Liver (tissue), 8 donors: ENCODE measurements at regions not wholly inside any gene's neighbourhood (a gene's known extent, or its start where the extent isn't known, plus 50 kb on each side); places are given as distances from the start of the nearest gene placed in this dataset.

Experiments
- DNase-seq: peaks from one replicate; pipeline ENCODE4 v3.0.0-alpha.2; 2017; ENCODE audit warnings: low spot score
- H3K27ac ChIP-seq, 2 donors: one replicate each; pipeline ENCODE4 v1.7.0; 2013; ENCODE audit warnings: inconsistent platforms in 2 of 2, low read length in 2 of 2, control low read depth in 1 of 2, low read depth in 1 of 2, mild to moderate bottlenecking in 1 of 2
- H3K27me3 ChIP-seq, 4 donors: one replicate each; pipeline versions ENCODE4 v1.6.1 to v1.7.0; 2013; ENCODE audit warnings: low read length in 3 of 4, inconsistent platforms in 1 of 4, mild to moderate bottlenecking in 1 of 4, moderate library complexity in 1 of 4; ENCODE audit not compliant: control insufficient read depth in 4 of 4, insufficient read depth in 4 of 4
- H3K36me3 ChIP-seq, 4 donors: one replicate each; pipeline versions ENCODE4 v1.6.1 to v1.7.0; 2013; ENCODE audit warnings: low read length in 3 of 4, mild to moderate bottlenecking in 3 of 4, low read depth in 1 of 4, moderate library complexity in 1 of 4; ENCODE audit not compliant: control insufficient read depth in 4 of 4, insufficient read depth in 3 of 4
- H3K4me1 ChIP-seq, 4 donors: one replicate each; pipeline versions ENCODE4 v1.6.1 to v1.7.0; 2013; ENCODE audit warnings: low read length in 3 of 4, mild to moderate bottlenecking in 3 of 4, moderate library complexity in 1 of 4; ENCODE audit not compliant: control insufficient read depth in 4 of 4, insufficient read depth in 4 of 4
- H3K4me3 ChIP-seq, 3 donors: one replicate each; pipeline versions ENCODE4 v1.6.1 to v1.7.0; 2013; ENCODE audit warnings: low read length in 3 of 3, control low read depth in 1 of 3, low read depth in 1 of 3, mild to moderate bottlenecking in 1 of 3
- H3K9ac ChIP-seq, 2 donors: one replicate each; pipeline ENCODE4 v1.7.0; 2013; ENCODE audit warnings: low read length in 2 of 2, mild to moderate bottlenecking in 2 of 2, moderate library complexity in 2 of 2, control low read depth in 1 of 2, low read depth in 1 of 2
- H3K9me3 ChIP-seq, 4 donors: one replicate each; pipeline versions ENCODE4 v1.6.1 to v1.7.0; 2013; ENCODE audit warnings: low read length in 3 of 4; ENCODE audit not compliant: control insufficient read depth in 4 of 4
- EGR1 ChIP-seq, 2 donors: IDR thresholded peaks; 2 replicates each; pipeline ENCODE4 v1.6.1; 2016 to 2018; ENCODE audit warnings: antibody characterized with exemption in 2 of 2, low read depth in 2 of 2
- FOXA1 ChIP-seq: IDR thresholded peaks from 2 replicates; pipeline ENCODE4 v1.6.1; 2016; ENCODE audit warnings: antibody characterized with exemption
- FOXA2 ChIP-seq: IDR thresholded peaks from 2 replicates; pipeline ENCODE4 v1.6.1; 2016; ENCODE audit warnings: antibody characterized with exemption
- GABPA ChIP-seq, 2 donors: IDR thresholded peaks in 1 of 2; conservative IDR thresholded peaks in 1 of 2; 2 replicates each; pipeline ENCODE4 v1.6.1; 2016; ENCODE audit warnings: antibody characterized with exemption in 2 of 2, mild to moderate bottlenecking in 1 of 2, moderate library complexity in 1 of 2
- HNF4A ChIP-seq, 2 donors: conservative IDR thresholded peaks; 2 replicates each; pipeline ENCODE4 v1.6.1; 2016; ENCODE audit warnings: antibody characterized with exemption in 2 of 2, mild to moderate bottlenecking in 2 of 2
- HNF4G ChIP-seq: IDR thresholded peaks from 2 replicates; pipeline ENCODE4 v1.6.1; 2016; ENCODE audit warnings: antibody characterized with exemption
- JUND ChIP-seq, 2 donors: IDR thresholded peaks; 2 replicates each; pipeline ENCODE4 v1.6.1; 2016; ENCODE audit warnings: antibody characterized with exemption in 2 of 2
- NR2F2 ChIP-seq: IDR thresholded peaks from 2 replicates; pipeline ENCODE4 v1.6.1; 2016; ENCODE audit warnings: antibody characterized with exemption
- RAD21 ChIP-seq, 2 donors: IDR thresholded peaks; 2 replicates each; pipeline ENCODE4 v1.6.1; 2016; ENCODE audit warnings: antibody characterized with exemption in 2 of 2, mild to moderate bottlenecking in 2 of 2
- RXRA ChIP-seq, 2 donors: IDR thresholded peaks; 2 replicates each; pipeline ENCODE4 v1.6.1; 2017 to 2018; ENCODE audit warnings: antibody characterized with exemption in 2 of 2, mild to moderate bottlenecking in 1 of 2
- SP1 ChIP-seq: IDR thresholded peaks from 2 replicates; pipeline ENCODE4 v1.6.1; 2018; ENCODE audit warnings: antibody characterized with exemption, mild to moderate bottlenecking
- TAF1 ChIP-seq: conservative IDR thresholded peaks from 2 replicates; pipeline ENCODE4 v1.6.1; 2016; ENCODE audit warnings: antibody characterized with exemption, mild to moderate bottlenecking
- YY1 ChIP-seq: IDR thresholded peaks from 2 replicates; pipeline ENCODE4 v1.6.1; 2016; ENCODE audit warnings: antibody characterized with exemption, mild to moderate bottlenecking
- WGBS: extraction: QIAGEN DNeasy Blood & Tissue Kit; methylation state at CpG from one replicate; pipeline ENCODE4 v1.1.7; 2013; 5-methylcytosine and 5-hydroxymethylcytosine counted together
- TF ChIP-seq, protein P1 (sequence below): IDR thresholded peaks from 2 replicates; pipeline ENCODE4 v1.6.1; 2016; ENCODE audit warnings: antibody characterized with exemption
- TF ChIP-seq, protein P2 (sequence below): IDR thresholded peaks from 2 replicates; pipeline ENCODE4 v1.6.1; 2016; ENCODE audit warnings: antibody characterized with exemption
- TF ChIP-seq, protein P3 (sequence below): IDR thresholded peaks from 2 replicates; pipeline ENCODE4 v1.6.1; 2016; ENCODE audit warnings: antibody characterized with exemption, mild to moderate bottlenecking
- TF ChIP-seq, protein P4 (sequence below): fragments of 150-350 bp; IDR thresholded peaks from 2 replicates; pipeline ENCODE4 v1.5.1; 2017; ENCODE audit warnings: improper control_type of control experiment, low read depth, low read length; ENCODE audit not compliant: missing input control
- donor health status: healthy.
- donor health status: healthy.
- donor health status: healthy.
- donor health status: healthy.
- donor health status: healthy.

DNA sequence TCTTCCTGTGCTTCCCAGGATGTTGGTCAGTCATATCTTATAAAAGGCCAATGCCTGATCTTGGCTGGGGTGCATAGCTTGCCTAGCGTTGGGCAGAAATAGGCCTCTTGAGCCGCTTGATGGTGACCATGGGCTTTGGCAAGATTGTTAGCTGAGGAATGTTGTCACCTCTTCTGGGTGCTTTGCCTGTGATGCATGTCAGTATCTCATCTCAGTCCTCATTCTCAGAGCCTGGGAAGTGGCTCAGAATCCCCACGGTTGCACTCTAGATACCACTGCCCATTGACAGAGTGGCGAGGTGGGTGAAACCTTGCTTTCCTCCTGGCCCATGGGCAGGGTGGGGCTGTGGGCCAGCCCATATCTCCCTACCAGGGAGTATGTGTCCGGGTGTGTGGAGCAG lies 79.2 kb upstream of the MGAT5 start:
- 95% methylated on average over 5 of the region's 5 CpGs for whole genome bisulfite sequencing
- Histone ChIP-seq H3K36me3 (no peaks in the 10 kb centered on the region), H3K9me3 (no peaks in the 10 kb centered on the region), H3K27me3 (no peaks in the 10 kb centered on the region), H3K4me3 (no peak overlapping the region), H3K27ac (no peak overlapping the region), H3K4me1 (no peaks in the 10 kb centered on the region), H3K9ac (no peak overlapping the region)
- no peak for TF ChIP-seq FOXA1
- no peak for TF ChIP-seq TAF1
- TF ChIP-seq, protein P1, sequence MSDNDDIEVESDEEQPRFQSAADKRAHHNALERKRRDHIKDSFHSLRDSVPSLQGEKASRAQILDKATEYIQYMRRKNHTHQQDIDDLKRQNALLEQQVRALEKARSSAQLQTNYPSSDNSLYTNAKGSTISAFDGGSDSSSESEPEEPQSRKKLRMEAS = no peak
- TF ChIP-seq HNF4G = no peak
- TF ChIP-seq SP1 = no peak
- TF ChIP-seq YY1 = no peak
- TF ChIP-seq, protein P2, sequence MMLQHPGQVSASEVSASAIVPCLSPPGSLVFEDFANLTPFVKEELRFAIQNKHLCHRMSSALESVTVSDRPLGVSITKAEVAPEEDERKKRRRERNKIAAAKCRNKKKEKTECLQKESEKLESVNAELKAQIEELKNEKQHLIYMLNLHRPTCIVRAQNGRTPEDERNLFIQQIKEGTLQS = no peak
- no peak for TF ChIP-seq JUND (IDR thresholded peaks at IDR 0.05)
- no peak for TF ChIP-seq NR2F2
- no peak for TF ChIP-seq HNF4A (conservative IDR thresholded peaks at IDR 0.05)
- no peak for TF ChIP-seq EGR1 (IDR thresholded peaks at IDR 0.05; ENCODE audit: low read depth in 2 of 2)
- TF ChIP-seq, protein P3, sequence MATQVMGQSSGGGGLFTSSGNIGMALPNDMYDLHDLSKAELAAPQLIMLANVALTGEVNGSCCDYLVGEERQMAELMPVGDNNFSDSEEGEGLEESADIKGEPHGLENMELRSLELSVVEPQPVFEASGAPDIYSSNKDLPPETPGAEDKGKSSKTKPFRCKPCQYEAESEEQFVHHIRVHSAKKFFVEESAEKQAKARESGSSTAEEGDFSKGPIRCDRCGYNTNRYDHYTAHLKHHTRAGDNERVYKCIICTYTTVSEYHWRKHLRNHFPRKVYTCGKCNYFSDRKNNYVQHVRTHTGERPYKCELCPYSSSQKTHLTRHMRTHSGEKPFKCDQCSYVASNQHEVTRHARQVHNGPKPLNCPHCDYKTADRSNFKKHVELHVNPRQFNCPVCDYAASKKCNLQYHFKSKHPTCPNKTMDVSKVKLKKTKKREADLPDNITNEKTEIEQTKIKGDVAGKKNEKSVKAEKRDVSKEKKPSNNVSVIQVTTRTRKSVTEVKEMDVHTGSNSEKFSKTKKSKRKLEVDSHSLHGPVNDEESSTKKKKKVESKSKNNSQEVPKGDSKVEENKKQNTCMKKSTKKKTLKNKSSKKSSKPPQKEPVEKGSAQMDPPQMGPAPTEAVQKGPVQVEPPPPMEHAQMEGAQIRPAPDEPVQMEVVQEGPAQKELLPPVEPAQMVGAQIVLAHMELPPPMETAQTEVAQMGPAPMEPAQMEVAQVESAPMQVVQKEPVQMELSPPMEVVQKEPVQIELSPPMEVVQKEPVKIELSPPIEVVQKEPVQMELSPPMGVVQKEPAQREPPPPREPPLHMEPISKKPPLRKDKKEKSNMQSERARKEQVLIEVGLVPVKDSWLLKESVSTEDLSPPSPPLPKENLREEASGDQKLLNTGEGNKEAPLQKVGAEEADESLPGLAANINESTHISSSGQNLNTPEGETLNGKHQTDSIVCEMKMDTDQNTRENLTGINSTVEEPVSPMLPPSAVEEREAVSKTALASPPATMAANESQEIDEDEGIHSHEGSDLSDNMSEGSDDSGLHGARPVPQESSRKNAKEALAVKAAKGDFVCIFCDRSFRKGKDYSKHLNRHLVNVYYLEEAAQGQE = no peak
- TF ChIP-seq GABPA (IDR thresholded peaks at IDR 0.05 in 1 of 2, conservative IDR thresholded peaks at IDR 0.05 in 1 of 2) = no peak
- TF ChIP-seq RXRA (IDR thresholded peaks at IDR 0.05) = no peak
- TF ChIP-seq, protein P4, sequence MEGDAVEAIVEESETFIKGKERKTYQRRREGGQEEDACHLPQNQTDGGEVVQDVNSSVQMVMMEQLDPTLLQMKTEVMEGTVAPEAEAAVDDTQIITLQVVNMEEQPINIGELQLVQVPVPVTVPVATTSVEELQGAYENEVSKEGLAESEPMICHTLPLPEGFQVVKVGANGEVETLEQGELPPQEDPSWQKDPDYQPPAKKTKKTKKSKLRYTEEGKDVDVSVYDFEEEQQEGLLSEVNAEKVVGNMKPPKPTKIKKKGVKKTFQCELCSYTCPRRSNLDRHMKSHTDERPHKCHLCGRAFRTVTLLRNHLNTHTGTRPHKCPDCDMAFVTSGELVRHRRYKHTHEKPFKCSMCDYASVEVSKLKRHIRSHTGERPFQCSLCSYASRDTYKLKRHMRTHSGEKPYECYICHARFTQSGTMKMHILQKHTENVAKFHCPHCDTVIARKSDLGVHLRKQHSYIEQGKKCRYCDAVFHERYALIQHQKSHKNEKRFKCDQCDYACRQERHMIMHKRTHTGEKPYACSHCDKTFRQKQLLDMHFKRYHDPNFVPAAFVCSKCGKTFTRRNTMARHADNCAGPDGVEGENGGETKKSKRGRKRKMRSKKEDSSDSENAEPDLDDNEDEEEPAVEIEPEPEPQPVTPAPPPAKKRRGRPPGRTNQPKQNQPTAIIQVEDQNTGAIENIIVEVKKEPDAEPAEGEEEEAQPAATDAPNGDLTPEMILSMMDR = no peak
- DNase-seq = no peak

DNA sequence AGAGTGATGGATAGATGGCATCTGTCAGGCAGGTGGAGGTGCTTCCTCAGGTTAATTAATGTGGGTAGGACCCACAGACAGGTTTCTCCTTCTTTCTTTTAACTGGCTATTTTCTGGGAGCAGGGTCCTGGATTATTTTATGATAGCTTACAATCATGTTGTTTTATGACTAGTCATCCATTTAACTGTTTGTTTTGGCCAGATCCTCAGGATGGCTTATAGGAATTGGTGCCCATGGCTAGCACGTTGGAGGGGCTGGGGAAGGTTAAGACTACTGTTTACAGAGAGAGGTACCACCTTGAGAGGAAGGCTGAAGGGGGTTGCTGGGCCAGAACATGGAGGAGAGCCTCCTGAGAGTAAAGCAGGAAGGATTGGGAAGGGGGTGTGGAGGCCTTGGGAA lies 78.0 kb upstream of the MGAT5 start:
- Histone ChIP-seq H3K4me3 (no peak overlapping the region), H3K9me3 (no peaks in the 10 kb centered on the region), H3K9ac (no peak overlapping the region), H3K4me1 (no peaks in the 10 kb centered on the region), H3K27me3 (no peaks in the 10 kb centered on the region), H3K27ac (no peak overlapping the region), H3K36me3 (no peaks in the 10 kb centered on the region)
- no peak for DNase-seq
- WGBS = 79% methylated on average over 1 of the region's 1 CpG
- no peak for TF ChIP-seq FOXA1
- TF ChIP-seq, protein P4 = no peak
- no peak for TF ChIP-seq SP1
- TF ChIP-seq, protein P2 = no peak
- TF ChIP-seq YY1 = no peak
- no peak for TF ChIP-seq RAD21 (IDR thresholded peaks at IDR 0.05)
- TF ChIP-seq, protein P1 = no peak
- no peak for TF ChIP-seq RXRA (IDR thresholded peaks at IDR 0.05)
- TF ChIP-seq, protein P3 = no peak
- TF ChIP-seq GABPA (IDR thresholded peaks at IDR 0.05 in 1 of 2, conservative IDR thresholded peaks at IDR 0.05 in 1 of 2) = no peak
- TF ChIP-seq HNF4G = no peak
- TF ChIP-seq JUND (IDR thresholded peaks at IDR 0.05) = no peak
- no peak for TF ChIP-seq FOXA2
- TF ChIP-seq EGR1 (IDR thresholded peaks at IDR 0.05; ENCODE audit: low read depth in 2 of 2) = no peak
